Spleen (tissue), 7 donors: ENCODE measurements at regions not wholly inside any gene's neighbourhood (a gene's known extent, or its start where the extent isn't known, plus 50 kb on each side); places are given as distances from the start of the nearest gene placed in this dataset.

ENCODE experiments used
- POLR2AphosphoS5 ChIP-seq, 3 donors: sonication (generic); formaldehyde crosslinking; IDR thresholded peaks; one replicate each; pipeline ENCODE4 v1.5.1; 2017; ENCODE audit warnings: antibody characterized with exemption in 3 of 3
- TF ChIP-seq, protein P1 (sequence below), 11 experiments: fragments of 200-600 bp in 7 of 11; fragments of 450-650 bp in 4 of 11; sonication (generic) in 4 of 11; IDR thresholded peaks in 8 of 11; conservative IDR thresholded peaks in 3 of 11; 1 replicate in 7 of 11; 2 replicates in 4 of 11; pipeline versions ENCODE4 v1.4.0 to v1.8.0; 2016 to 2021; ENCODE audit warnings: antibody characterized with exemption in 11 of 11, inconsistent platforms in 4 of 11, mild to moderate bottlenecking in 1 of 11
- donor health status: DM: no; HTN: no; CAD: no; lungs with moderate emphysema.
- donor health status: DM: no; HTN: no; CAD: no.
- donor health status: DM: no; HTN: no; CAD: no.

DNA sequence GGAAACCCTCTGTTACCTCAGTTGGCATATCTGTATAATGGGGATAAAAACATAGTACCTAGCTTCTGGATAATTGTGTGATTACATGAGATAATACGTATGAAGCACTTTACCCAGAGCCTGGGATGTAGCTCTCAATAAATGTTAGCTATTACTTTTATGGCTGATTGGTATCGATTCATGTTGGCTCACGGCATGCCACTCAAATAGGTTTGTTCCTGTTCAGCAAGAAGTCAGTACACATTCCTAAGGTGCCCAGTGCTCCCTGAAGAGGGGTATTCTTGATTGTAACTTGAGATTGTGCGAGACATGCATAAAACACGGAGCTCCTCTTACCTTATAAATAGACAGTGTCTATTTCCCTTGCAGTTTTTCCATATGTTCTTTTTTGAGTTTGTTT lies 78.5 kb upstream of the GALNT2 start:
- TF ChIP-seq, protein P1, sequence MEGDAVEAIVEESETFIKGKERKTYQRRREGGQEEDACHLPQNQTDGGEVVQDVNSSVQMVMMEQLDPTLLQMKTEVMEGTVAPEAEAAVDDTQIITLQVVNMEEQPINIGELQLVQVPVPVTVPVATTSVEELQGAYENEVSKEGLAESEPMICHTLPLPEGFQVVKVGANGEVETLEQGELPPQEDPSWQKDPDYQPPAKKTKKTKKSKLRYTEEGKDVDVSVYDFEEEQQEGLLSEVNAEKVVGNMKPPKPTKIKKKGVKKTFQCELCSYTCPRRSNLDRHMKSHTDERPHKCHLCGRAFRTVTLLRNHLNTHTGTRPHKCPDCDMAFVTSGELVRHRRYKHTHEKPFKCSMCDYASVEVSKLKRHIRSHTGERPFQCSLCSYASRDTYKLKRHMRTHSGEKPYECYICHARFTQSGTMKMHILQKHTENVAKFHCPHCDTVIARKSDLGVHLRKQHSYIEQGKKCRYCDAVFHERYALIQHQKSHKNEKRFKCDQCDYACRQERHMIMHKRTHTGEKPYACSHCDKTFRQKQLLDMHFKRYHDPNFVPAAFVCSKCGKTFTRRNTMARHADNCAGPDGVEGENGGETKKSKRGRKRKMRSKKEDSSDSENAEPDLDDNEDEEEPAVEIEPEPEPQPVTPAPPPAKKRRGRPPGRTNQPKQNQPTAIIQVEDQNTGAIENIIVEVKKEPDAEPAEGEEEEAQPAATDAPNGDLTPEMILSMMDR (IDR thresholded peaks at IDR 0.05 in 8 of 11, conservative IDR thresholded peaks at IDR 0.05 in 3 of 11) = no peak
- no peak for TF ChIP-seq POLR2AphosphoS5 (IDR thresholded peaks at IDR 0.05)
